NCI-H146 (cell line): ENCODE measurements at regions not wholly inside any gene's neighbourhood (a gene's known extent, or its start where the extent isn't known, plus 50 kb on each side); places are given as distances from the start of the nearest gene placed in this dataset.
"Not testable (repeated sequence)": the region's sequence is repeated elsewhere in the genome, so short reads cannot be mapped to it uniquely, and the experiment has no call there.

ENCODE experiments used
- DNase-seq: peaks from one replicate; lab custom pipeline; 2025; lab: John Stamatoyannopoulos, UW

DNA sequence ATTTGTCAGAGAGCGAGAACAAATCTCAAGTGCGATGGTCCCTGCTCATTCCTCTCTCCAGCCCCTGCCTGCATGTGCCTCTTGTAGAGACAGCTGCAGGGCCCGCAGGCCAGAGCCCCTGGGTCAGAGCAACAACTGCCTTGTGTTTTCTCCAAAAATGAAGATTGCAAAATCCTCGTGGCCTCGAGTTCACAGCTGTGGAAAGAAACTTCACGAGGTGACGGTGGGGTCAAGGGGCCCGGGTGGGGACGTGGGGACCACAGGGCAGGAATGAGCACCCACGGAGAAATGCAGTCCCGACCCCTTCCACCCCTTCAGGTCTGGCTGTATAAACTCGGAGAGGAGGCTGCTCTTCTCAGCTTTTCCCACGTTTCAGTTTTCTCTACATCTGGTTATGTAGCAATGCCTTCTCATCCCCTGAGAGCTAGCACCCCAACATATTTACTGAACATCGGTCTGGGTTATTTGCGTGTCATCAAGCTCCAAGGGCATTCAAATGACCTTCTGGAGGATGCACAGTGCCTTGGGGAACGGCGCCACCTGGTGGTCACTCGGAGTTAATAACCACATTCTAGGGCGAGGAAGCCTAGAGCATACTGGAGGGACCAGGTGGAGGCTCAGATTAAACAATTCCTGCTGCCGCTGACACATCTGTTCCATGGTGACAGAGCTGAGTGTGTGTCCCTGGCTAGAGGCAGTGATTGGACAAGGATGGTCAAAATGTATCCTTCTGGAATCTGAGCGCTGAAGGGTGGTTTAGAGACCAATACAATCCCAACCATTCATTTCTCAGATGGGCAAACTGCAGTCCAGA is 91.4 kb upstream of the CYRIA start:
- DNase-seq = peak; percentile 81

DNA sequence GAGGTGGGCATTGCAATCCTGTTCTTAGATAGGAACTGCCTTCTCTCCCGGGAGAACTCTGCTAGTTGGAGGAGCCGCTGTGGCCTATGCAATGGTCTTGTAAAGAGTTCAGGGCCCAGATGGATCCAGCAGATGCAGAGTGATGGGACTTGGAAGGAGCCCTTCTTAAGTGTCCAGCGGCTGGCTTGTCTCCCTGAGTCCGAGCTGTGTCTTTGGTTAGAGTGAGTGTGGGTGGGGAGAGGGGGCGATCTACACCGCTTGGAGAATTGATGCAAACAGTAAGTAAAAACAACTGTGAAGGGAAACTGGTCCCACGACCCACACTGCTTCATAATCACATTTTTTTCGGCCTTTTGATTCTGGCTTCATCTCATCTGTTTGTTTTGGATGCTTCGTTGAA is 89.8 kb upstream of the CYRIA start:
- no peak for DNase-seq

DNA sequence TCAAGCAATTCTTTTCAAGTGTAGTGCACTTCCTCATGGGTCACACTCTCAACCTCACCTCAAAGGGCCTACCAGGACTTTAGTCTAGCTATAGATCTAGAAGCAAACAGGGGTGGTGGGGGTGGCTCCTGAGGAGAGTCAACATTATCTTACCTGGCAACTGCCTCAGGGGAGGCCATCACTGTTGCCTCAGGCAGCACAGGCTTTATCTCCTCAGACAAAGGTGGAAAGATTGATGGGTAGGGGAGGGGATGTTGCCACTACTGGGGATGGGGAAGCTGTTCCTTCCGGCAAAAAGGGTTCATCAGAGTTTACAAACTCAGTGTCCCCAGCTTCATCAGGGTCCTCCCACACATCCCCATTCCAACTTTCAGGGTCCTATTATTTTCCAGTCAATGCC is 87.4 kb upstream of the CYRIA start:
- peak; percentile 71 for DNase-seq

DNA sequence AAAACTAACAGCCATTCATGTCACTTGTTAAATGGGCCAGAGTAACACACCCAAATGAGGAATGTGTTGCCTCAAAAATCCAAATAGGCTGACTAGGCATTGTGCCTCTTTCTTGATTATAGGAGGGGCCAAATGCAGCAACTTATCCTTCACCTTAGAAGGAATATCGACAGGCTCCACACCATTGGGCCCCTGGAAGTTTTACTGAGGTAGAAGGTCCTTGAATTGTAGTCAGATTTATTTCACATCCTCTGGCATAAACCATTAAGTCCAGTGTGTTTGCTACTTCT is 85.2 kb upstream of the CYRIA start:
- DNase-seq = not testable (repeated sequence)

DNA sequence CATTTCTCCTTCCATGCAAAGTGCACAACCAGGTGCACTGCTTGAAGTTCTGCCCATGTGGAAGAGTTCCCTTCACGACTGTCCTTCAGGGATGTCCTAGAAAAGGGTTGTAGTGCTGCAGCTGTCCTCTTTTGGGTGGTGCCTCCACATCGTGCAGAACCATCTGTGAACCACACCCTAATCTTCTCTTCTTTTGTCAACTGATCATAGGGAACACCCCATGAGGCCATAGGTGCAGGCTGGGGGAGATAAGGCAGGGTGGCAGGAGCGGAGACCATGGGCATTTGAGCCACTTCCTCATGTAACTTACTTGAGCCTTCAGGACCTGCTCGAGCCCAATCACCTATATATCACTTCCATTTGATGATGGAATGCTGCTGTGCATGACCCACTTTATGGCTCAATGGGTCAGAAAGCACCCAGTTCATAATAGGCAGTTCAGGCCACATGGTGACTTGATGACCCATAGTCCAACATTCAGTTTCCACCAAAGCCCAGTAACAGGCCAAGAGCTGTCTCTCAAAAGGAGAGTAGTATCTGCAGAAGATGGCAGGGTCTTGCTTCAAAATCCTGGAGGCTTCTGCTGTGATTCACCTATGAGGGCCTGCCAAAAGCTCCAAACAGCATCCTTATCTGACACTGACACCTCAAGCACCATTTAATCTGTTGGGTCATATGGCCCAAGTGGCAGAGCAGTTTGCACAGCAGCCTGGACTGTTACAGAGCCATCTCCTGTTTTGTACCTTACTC is 84.7 kb upstream of the CYRIA start:
- no peak for DNase-seq

DNA sequence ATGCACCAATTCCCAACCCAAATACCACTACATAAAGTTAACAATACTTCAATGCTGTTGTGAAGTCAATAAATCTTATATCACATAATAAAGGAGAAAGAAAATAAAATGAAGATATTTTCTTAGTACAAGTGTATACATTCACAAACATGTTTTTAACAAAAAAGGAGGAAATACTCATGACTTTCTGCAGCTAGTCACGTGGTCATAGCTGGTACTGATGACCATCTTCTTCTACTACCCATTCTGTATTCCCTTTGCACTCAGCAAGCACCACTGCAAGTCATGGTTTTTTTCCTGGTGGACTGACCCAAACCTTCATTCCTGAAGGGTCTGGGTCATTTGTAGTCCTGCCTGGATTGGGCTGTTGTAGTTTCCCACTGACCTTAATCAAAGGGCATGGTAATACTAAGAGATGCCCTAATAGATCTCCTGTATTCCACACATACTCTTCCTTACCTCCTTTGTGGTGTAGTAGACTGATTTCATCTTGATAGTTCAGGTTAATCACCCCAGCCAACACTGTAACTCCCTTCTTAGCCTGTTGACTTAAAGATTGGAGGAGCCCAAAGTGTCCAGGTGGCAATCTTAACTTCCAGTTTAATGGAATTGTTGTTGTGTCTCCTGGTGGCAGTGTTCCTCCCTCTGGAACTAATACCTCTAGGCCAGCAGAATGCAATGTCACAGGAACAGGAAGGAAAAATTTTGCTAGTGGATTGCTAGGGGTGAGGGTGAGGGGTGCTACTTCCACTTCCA is 83.1 kb upstream of the CYRIA start:
- not testable (repeated sequence) for DNase-seq

DNA sequence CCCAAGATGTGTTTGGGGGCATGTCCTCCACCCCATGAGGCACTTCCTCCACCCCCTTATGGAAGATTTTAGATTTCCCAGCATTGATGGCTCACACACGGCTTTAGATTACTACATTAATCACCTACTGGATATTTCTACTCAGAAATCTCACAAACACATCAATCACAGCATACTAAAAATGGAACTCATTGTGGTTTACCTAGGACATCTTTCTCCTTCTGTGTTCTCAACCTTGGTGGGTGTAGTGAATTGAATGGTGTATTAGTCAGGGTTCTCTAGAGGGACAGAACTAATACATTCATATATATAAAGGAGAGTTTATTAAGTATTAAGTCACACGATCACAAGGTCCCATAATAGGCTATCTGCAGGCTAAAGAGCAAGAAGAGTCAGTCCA is 82.1 kb upstream of the CYRIA start:
- no peak for DNase-seq

DNA sequence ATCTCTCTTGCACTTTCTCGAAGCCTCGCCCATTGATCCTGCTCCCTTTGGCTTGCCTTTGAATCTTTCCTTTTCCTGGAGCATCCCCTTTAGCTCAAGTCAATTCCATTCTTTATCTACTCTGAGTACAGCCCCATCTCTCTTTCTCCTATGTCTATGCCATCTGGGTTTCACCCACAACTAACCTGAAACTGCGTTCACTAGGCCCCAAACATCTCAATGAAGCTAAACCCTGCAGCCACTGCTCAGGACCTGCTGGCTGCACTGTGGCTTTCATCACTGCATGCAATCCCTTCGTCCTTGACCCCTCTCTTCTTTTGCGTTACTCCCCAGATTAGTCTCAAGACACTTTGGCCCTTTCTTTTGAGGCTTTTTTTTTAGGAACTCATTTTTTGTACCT is 81.6 kb upstream of the CYRIA start:
- no peak for DNase-seq

DNA sequence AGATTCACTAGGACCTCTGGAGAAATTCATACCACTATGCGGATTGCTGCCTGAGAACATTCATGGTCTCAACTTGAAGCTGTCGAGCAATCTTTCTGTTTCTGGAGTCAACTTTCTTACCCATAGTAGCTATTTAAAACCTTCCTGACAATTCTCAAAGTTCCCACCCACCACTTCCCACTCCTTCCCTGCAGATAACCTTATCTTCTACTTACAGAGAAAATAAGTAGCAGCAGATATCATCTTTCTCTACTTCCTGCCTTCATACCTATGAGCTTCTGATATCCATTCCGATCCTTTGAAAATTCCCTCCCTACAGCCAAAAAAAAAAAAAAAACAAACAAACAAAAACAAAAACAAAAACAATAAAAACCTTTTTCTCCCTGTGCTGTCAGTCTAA is 81.2 kb upstream of the CYRIA start:
- DNase-seq = no peak

DNA sequence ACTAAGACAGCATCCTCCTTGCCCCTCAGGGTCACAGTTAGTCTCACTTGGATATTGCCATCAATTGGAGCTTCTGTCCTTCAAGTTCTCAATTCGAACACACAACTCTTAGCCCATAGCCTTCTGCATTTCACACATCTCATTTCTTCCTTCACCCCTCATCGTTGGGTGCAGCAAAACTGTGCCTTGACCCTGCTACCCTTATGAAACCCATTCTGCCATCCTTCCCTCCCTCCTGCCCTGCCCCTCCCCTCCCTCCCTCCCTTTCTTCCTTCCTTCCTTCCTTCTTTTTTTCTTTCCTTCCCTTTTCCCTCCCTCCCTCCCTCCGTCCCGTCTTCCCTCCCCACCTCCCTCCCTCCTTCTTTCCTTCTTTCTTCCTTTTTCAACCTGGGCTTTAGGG is 80.7 kb upstream of the CYRIA start:
- DNase-seq = no peak

DNA sequence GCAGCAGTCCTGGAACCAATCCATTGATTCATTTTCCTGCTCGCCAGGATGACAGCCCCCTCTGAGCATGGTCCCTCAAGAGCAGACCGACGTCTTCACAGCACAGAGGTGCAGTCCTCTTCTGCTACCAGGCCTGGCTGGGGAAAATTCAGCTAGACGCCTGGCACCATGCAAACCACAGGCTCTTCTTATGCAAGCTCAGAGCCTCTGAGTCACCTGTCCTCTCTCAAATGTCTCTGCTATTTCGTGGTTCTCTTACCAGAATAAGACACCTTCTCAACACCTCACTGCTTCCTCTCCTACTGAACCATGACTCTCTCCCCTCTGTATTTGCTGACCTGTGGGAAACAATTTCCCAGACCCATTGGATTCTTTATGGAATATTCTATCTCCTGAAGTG is 79.8 kb upstream of the CYRIA start:
- DNase-seq = no peak

DNA sequence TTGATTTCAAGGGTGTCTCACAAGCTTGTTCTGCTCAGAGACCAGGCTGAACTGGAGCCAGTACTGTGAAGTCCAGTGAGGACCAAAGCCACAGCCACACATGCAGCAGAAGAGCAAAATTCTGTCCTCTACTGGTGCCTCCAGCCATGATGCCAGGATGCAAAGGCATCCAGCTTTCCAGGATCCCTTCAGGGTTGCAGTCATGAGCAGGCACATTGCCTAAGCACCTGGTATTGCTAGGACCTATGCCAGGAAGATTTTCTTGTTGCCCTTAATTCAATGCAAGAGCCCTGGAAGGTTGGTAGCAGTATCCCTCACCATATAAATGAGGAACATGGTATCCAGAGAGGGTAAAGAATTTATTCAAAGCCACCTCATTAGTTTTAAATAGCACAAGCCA is 78.9 kb upstream of the CYRIA start:
- DNase-seq = no peak

DNA sequence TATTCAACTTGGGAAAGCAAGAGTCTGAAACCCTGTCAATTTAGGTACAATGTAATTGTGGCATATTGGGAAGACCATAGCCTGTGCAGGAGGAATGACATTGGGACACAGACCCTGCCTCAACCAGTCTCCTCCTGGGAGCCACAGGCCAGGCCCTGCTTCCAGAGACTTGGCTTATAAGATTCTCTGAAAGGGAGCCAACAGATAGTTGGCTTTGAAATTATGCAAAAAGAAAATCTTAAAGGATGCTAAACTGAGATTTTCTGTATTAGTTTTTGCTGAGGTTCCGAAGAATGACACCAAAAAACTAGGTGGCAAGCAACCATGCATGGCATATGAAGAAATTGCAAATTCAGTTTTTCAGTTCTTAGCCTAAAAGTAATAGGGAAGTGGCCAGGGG is 76.4 kb upstream of the CYRIA start:
- DNase-seq = no peak

DNA sequence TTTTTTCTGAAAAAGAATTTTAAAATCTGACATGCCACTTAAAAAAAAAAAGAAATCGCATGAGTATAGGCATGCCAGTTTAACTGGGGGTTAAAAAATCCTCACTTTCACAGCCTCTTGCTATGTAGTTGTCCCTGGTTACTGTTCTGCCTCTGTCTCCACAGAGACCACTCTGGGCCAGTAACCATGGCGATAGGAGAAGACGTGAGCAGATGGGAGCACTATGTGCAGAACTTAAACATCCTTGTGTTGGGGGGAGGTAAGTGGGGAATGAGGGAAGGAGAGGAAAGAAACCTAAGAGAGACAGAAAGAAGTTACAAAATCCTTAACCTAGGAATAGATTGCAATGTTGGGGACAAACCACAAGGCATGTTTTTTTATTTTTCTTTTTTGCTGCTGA is 75.9 kb upstream of the CYRIA start:
- no peak for DNase-seq

DNA sequence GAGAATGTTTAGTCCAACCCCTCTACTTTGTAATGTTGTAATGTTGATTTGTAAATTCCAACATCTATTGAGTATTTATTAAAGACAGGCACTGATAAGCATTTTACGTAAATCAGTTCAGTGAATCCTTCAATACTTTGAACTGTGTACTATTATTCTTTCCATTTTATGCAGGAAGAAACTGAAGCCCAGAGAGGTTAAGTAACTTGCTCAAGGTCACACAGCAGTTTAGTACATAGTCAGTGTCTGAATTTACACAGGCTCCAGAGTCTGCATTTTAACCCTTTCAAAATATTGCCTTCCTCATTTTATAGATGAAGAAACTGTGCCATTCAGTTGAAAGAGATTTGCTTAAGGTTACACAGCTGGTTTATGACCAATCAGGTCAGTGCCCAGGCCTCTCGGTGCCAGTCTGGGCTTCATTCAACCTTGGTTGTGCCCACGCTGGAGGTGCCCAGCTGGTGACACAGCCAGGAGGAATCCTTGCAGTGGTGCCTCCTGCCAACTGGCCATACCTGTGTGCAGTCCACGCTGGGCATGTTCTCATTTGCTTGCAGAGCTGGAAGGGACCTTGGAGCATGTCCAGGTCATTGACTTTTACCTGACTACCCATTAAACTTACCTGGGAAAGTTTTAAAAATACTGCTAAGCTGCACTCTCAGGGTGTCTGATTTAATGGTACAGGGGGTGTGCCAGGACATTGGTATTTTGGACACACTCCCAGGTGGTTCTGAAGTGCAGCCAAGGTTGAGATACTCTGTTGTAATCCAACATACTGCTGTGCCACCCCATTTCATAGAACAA is 74.3 kb upstream of the CYRIA start:
- DNase-seq = no peak

DNA sequence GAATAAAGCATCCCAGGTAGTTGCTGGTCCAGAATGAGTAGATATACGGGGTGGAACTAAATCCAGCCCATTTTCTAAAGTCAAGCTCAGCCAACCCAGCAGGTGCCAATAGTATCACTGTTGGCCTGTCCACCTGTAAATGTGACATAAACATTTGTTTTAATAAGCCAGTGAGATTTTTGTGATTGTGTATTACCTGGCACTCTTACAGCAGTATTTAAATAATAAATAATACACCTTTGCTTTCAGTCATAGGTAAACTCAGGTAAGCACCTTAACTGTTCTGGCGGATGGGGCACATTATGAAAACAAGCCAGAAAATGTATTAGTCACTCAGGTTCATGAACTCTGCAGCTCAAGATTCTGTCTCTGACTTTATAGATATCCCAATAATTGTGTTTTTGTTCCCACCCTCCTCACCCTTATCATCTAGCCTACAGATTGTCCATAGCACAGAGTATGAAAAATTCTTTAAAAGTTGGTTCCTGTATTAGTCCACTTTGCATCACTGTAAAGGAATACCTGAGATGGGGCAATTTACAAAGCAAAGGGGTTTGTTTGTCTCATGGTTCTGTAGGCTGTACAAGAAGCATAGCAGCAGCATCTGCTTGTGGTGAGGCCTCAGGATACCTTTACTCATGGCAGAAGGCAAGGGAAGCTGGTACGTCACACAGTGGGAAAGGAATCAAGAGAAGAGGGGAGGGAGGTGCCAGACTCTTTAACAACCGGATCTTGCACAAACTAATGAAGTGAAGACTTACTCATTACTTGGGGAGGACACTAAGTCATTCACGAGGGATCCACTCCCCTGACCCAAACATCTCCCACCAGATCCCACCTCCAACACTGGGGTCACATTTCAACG is 73.0 kb upstream of the CYRIA start:
- DNase-seq = no peak

DNA sequence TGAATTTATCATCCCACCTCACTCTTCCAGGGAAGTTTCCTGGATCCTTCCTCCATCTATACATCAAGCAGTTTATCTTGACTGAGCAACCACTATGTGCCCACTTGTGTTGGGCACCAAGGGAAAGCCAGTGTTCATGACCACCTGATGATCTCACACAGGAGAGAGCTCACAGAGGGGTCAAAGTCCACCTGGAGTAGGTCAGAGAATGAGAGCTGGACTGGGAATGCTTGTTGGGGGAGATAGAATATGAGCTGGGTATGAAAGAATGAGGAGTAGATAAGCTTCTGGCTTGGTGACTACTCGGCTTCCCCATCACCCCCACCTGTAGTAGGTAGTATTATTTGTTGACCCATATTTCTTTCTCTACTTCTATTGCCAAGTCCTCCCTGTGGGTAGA is 72.2 kb upstream of the CYRIA start:
- no peak for DNase-seq

DNA sequence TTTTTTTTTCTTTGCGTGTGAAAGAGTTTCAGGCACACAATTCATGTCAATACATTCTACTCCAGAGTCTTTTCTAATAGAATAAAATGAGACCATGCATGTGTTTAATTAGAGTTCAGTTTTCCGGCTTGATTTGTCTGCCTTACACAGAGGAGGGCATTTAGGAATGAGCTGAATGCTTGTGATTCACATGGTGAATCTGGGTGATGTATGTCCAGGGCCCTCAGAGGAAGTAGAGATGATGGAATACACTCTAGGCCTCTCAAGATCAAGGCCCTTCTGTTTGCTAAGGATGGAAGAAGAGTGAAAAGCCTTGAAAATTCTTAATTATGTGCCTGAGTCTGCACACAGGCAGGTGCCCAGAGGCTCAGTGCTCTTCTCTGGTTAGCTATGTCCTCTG is 71.0 kb upstream of the CYRIA start:
- DNase-seq = no peak

DNA sequence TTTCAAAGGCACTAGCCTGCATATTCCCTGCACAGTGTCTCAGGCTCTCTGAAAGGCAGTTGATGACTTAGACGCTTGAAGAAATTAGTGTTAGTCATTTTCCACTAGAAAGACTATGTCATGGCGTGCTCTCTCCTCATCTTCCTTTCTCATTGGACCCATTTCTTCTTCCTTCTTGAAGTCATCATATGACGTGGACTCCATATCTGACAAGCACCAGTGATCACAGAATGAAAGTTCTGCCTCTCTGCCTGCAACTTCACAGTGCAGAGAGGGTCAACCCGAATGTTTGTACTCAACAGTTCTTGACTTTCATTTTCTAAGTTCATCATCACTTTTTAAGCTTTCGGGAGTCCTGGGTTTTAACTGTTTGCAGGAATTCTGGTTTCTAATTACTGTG is 63.7 kb upstream of the CYRIA start:
- DNase-seq = no peak

DNA sequence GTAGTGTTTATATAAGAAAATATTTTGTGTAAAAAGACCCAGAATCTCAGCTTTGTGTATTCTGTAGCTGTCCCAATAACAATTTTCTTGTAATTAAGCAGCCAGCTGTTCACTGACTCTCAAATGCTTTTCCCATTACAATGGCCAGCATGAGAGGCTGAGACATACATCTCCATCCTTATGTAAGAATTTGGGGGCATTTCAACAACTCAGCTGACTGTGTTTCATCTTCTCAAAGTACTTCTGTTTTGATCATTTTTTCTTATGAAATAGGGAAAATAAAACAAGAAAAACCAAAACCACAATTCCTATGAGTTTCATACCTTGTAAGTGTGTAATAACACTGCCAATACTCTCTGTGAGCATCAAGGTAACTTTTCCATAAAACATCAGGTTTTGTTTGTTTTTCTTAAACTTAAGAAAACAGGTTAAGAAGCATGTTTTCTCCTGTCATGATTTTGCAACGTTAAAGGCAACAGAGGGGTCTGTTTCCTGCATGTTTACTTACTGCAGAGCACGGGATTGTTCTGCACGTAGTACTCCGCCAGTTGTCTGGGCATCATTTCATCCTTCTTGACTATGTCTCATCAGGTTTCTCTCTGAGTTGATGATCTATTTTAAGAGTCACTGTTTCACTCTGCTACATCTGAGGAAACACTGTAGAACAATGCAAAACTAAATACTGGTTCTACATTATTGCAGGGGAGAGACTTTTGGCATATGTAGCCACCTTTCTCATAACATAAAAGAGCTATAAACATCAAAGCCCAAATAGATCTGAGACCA is 62.9 kb upstream of the CYRIA start:
- DNase-seq = no peak

DNA sequence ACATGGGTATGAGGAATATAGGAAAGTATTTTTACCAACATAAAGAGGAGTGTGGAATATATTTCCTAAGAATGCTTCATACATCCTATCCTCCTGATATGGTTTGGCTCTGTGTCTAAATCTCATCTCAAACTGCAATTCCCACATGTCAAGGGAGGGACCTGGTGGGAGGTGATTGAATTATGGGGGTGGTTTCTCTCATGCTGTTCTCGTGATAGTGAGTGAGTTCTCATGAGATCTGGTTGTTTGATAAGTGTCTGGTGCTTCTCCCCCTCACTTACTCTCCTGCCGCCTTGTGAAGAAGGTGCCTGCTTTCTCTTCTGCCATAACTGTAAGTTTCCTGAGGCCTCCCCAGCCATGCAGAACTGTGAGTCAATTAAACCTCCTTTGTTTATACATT is 62.2 kb upstream of the CYRIA start:
- DNase-seq = not testable (repeated sequence)
